ENCODE measurements at regions not wholly inside any gene's neighbourhood (a gene's known extent, or its start where the extent isn't known, plus 50 kb on each side); places are given as distances from the start of the nearest gene placed in this dataset.
A peak's percentile ranks its signal among the peaks of the same experiment; 100 is the strongest.

- Histone ChIP-seq H3K4me3 (ENCODE audit: low read depth, low read length) (no peak overlapping the region), H3K27me3 (ENCODE audit: control insufficient read depth, insufficient read depth, low read length) (no peaks in the 10 kb centered on the region), H3K36me3 (ENCODE audit: control insufficient read depth, insufficient read depth, low read length) (no peaks in the 10 kb centered on the region)
- TF ChIP-seq, protein P1, sequence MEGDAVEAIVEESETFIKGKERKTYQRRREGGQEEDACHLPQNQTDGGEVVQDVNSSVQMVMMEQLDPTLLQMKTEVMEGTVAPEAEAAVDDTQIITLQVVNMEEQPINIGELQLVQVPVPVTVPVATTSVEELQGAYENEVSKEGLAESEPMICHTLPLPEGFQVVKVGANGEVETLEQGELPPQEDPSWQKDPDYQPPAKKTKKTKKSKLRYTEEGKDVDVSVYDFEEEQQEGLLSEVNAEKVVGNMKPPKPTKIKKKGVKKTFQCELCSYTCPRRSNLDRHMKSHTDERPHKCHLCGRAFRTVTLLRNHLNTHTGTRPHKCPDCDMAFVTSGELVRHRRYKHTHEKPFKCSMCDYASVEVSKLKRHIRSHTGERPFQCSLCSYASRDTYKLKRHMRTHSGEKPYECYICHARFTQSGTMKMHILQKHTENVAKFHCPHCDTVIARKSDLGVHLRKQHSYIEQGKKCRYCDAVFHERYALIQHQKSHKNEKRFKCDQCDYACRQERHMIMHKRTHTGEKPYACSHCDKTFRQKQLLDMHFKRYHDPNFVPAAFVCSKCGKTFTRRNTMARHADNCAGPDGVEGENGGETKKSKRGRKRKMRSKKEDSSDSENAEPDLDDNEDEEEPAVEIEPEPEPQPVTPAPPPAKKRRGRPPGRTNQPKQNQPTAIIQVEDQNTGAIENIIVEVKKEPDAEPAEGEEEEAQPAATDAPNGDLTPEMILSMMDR (IDR thresholded peaks at IDR 0.05; ENCODE audit: insufficient read depth, low read length, poor library complexity, severe bottlenecking), result no peak
- peak; percentile 43 for DNase-seq (ENCODE audit: low read depth)
These were observed 221.9 kb downstream of the TTLL2 start for GRCh38 chr6:167546611-167547327.

- H3K36me3 ChIP-seq (ENCODE audit: control insufficient read depth, insufficient read depth, low read length), result no peaks in the 10 kb centered on the region
- no peaks in the 10 kb centered on the region for H3K27me3 ChIP-seq (ENCODE audit: control insufficient read depth, insufficient read depth, low read length)
- DNase-seq (ENCODE audit: low read depth), result no peak
- TF ChIP-seq, protein P1 (IDR thresholded peaks at IDR 0.05; ENCODE audit: insufficient read depth, low read length, poor library complexity, severe bottlenecking), result no peak
- H3K4me3 ChIP-seq (ENCODE audit: low read depth, low read length), result no peak overlapping the region
These were observed 222.4 kb downstream of the TTLL2 start for GRCh38 chr6:167547328-167547692.

DNA sequence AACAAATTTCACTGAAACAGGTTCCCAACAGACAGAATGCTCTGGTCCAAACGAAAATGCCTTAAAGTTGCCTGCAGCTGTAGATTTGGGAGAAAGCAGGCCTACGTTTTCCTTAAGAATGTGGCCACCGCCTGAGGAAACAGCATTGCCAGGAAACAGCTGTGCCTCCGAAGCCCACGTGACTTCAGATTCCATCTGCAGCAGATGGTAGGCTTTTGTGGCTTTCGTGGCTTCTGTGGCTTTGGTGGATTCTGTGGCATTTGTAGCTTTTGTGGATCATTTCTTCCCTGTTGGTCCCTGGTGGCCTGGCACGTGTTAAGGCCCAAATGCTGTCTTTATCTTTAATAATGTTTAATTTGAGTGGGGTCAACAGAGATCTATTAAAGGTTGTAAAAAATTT, 222.9 kb downstream of the TTLL2 start:
- no peaks in the 10 kb centered on the region for H3K36me3 ChIP-seq (ENCODE audit: control insufficient read depth, insufficient read depth, low read length)
- TF ChIP-seq, protein P1 (IDR thresholded peaks at IDR 0.05; ENCODE audit: insufficient read depth, low read length, poor library complexity, severe bottlenecking), result no peak
- H3K27me3 ChIP-seq (ENCODE audit: control insufficient read depth, insufficient read depth, low read length), result no peaks in the 10 kb centered on the region
- no peak for DNase-seq (ENCODE audit: low read depth)
- no peak overlapping the region for H3K4me3 ChIP-seq (ENCODE audit: low read depth, low read length)

- H3K4me3 ChIP-seq (ENCODE audit: low read depth, low read length), result no peak overlapping the region
- H3K36me3 ChIP-seq (ENCODE audit: control insufficient read depth, insufficient read depth, low read length), result no peaks in the 10 kb centered on the region
- H3K27me3 ChIP-seq (ENCODE audit: control insufficient read depth, insufficient read depth, low read length), result no peaks in the 10 kb centered on the region
- TF ChIP-seq, protein P1 (IDR thresholded peaks at IDR 0.05; ENCODE audit: insufficient read depth, low read length, poor library complexity, severe bottlenecking), result no peak
- no peak for DNase-seq (ENCODE audit: low read depth)
These were observed 223.6 kb downstream of the TTLL2 start for GRCh38 chr6:167548451-167548850.

DNA sequence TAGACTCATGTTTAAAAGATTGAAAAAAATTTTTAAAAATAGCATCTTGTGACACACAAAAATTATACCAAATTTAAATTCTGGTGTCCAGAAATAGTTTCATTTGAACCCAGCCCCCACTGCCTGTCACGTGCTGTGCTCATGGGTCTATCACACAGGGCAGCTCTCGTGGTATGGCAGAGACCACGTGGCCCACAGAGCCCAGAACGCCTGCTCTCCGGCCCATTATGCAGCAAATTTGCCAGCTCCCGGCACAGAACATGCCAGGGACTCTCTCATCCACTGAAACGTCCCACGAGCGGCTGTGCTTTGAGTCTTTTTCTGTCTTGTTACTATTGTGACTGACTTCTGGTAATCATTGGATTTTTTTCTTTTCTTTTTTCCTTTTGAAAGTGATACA, 224.3 kb downstream of the TTLL2 start:
- DNase-seq (ENCODE audit: low read depth), result no peak
- Histone ChIP-seq H3K4me3 (ENCODE audit: low read depth, low read length) (no peak overlapping the region), H3K27me3 (ENCODE audit: control insufficient read depth, insufficient read depth, low read length) (no peaks in the 10 kb centered on the region), H3K36me3 (ENCODE audit: control insufficient read depth, insufficient read depth, low read length) (no peaks in the 10 kb centered on the region)
- TF ChIP-seq, protein P1 (IDR thresholded peaks at IDR 0.05; ENCODE audit: insufficient read depth, low read length, poor library complexity, severe bottlenecking), result no peak
